ENCODE measurements at regions not wholly inside any gene's neighbourhood (a gene's known extent, or its start where the extent isn't known, plus 50 kb on each side); places are given as distances from the start of the nearest gene placed in this dataset.

DNA sequence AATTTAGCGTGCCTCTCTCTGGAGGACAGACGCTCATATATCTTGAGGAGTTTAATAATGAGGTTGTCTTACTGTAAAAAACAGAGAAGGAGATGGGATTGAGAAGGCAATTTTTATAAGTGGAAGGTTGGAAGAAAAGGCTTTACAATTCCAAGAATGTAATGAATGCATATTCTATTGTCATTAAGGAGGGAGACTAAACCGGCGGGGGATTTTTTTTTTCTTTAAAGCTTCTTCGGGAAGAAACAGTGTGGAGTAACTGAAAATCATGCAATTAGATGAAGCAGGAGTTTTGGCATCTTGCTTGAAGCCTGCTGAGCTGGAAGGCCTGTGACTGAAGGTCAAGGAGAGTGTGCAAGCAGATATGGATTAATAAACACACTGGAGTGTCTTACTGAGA is 124.4 kb downstream of the HRH4 start:
- FAIRE-seq (no peak), DNase-seq (ENCODE audit: low read depth in 1 of 2, low spot score in 1 of 2) (no peak), ATAC-seq (no peak)
- ChIA-PET POLR2A (no interaction called here), CTCF (no interaction called here)
- TF ChIP-seq HMGXB4 (CRISPR knock-in tag; IDR thresholded peaks at IDR 0.05; ENCODE audit: borderline replicate concordance) = no peak
- no peak for TF ChIP-seq CBX8 (IDR thresholded peaks at IDR 0.05)
- no peak for TF ChIP-seq POLR2AphosphoS2 (conservative IDR thresholded peaks at IDR 0.05; ENCODE audit: low read length)
- Histone ChIP-seq H3K9me3 (no peaks in the 10 kb centered on the region), H3K27ac (no peak overlapping the region), H3K4me3 (no peak overlapping the region), H3K4me1 (no peaks in the 10 kb centered on the region), H3K4me2 (no peak overlapping the region)
- WGBS (ENCODE audit: missing lambda C conversion rate) = 38% methylated on average over 5 of the region's 5 CpGs

DNA sequence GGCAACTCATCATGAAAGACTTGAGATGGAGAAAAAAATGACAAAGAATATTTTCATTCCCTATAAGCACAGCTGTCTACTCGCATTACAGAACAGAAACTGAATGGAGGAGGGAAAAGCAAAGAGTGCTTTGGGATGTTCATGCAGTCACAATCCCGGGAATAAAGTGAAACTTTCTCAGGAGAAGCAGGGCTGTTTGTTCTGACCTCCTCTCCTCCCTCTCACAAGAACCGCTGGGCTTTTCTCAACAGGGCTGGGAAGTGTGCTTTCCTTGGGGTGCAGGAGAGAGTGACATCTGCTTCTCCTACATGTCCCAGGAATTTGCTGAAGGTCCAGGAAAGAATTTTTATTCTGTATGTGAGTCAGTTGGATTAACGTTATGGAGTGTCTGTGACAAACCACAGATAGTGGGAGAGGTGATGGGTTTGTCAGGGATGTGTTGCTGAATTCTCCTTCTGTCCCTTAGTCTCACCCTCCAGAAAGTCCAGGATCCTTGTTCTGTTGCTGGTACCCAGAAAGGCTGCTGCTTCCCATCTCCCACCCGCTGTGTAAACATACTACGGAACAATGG is 125.6 kb downstream of the HRH4 start:
- FAIRE-seq (no peak), DNase-seq (ENCODE audit: low read depth in 1 of 2, low spot score in 1 of 2) (no peak), ATAC-seq (no peak)
- CTCF ChIA-PET = no interaction called here
- H3K4me2 ChIP-seq = no peak overlapping the region
- H3K9me3 ChIP-seq = no peaks in the 10 kb centered on the region
- no peak overlapping the region for H3K4me3 ChIP-seq
- TF ChIP-seq POLR2AphosphoS2 (conservative IDR thresholded peaks at IDR 0.05; ENCODE audit: low read length) (no peak), HES2 (IDR thresholded peaks at IDR 0.05) (no peak), MAFK (IDR thresholded peaks at IDR 0.05; ENCODE audit: partially characterized antibody) (no peak), RCOR1 (IDR thresholded peaks at IDR 0.05; ENCODE audit: low read depth, low read length) (no peak), CBX8 (IDR thresholded peaks at IDR 0.05) (0 out of 2 replicates have a peak, but pooled peaks have one; percentile 12)
- TF ChIP-seq, protein P1, sequence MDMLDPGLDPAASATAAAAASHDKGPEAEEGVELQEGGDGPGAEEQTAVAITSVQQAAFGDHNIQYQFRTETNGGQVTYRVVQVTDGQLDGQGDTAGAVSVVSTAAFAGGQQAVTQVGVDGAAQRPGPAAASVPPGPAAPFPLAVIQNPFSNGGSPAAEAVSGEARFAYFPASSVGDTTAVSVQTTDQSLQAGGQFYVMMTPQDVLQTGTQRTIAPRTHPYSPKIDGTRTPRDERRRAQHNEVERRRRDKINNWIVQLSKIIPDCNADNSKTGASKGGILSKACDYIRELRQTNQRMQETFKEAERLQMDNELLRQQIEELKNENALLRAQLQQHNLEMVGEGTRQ (IDR thresholded peaks at IDR 0.05) = no peak
- H3K27ac ChIP-seq = no peak overlapping the region
- POLR2A ChIA-PET = no interaction called here
- 7% methylated on average over 6 of the region's 6 CpGs for WGBS (ENCODE audit: missing lambda C conversion rate)
- H3K4me1 ChIP-seq = no peaks in the 10 kb centered on the region

- CTCF ChIA-PET = no interaction called here
- POLR2A ChIA-PET = no interaction called here
- Histone ChIP-seq H3K9me3 (no peaks in the 10 kb centered on the region), H3K27ac (no peak overlapping the region), H3K4me2 (no peak overlapping the region), H3K4me3 (no peak overlapping the region), H3K4me1 (no peaks in the 10 kb centered on the region)
- TF ChIP-seq CTCF (IDR thresholded peaks at IDR 0.05) (no peak), KDM5A (IDR thresholded peaks at IDR 0.05) (no peak), RARB (CRISPR knock-in tag; IDR thresholded peaks at IDR 0.05) (no peak), ZNF302 (CRISPR knock-in tag; IDR thresholded peaks at IDR 0.05) (no peak), BHLHE40 (IDR thresholded peaks at IDR 0.05; ENCODE audit: low read depth, low read length) (no peak), POLR2AphosphoS2 (conservative IDR thresholded peaks at IDR 0.05; ENCODE audit: low read length) (no peak), NR3C1 (IDR thresholded peaks at IDR 0.05) (no peak)
- FAIRE-seq (no peak), DNase-seq (ENCODE audit: low read depth in 1 of 2, low spot score in 1 of 2) (no peak), ATAC-seq (no peak)
- 37% methylated on average over 5 of the region's 5 CpGs for WGBS (ENCODE audit: missing lambda C conversion rate)
Measured at GRCh38 chr18:24586662-24587360, 126.4 kb downstream of the HRH4 start.

GRCh38 chr18:24588440-24588839 is 128.0 kb downstream of the HRH4 start:
- Histone ChIP-seq H3K4me1 (no peaks in the 10 kb centered on the region), H3K4me2 (no peak overlapping the region), H3K4me3 (no peak overlapping the region), H3K9me3 (no peaks in the 10 kb centered on the region), H3K27ac (no peak overlapping the region)
- DNase-seq (ENCODE audit: low read depth in 1 of 2, low spot score in 1 of 2) (no peak), ATAC-seq (no peak), FAIRE-seq (no peak)
- POLR2A ChIA-PET = no interaction called here
- CTCF ChIA-PET = no interaction called here
- 20% methylated on average over 5 of the region's 5 CpGs for WGBS (ENCODE audit: missing lambda C conversion rate)
- no peak for TF ChIP-seq HOXA7 (CRISPR knock-in tag; IDR thresholded peaks at IDR 0.05)
- TF ChIP-seq PHF8 (IDR thresholded peaks at IDR 0.05; ENCODE audit: borderline replicate concordance, low read depth) = no peak
- TF ChIP-seq TFCP2L1 (CRISPR knock-in tag; IDR thresholded peaks at IDR 0.05) = no peak
- no peak for TF ChIP-seq BCL3 (IDR thresholded peaks at IDR 0.05)
- TF ChIP-seq RNF2 (IDR thresholded peaks at IDR 0.05; ENCODE audit: borderline replicate concordance, low read depth) = no peak
- no peak for TF ChIP-seq FOSL2 (IDR thresholded peaks at IDR 0.05)
- TF ChIP-seq FOSL2 (CRISPR knock-in tag; IDR thresholded peaks at IDR 0.05) = no peak
- TF ChIP-seq POLR2A (IDR thresholded peaks at IDR 0.05; ENCODE audit: low read length) = no peak
- TF ChIP-seq EHF (CRISPR knock-in tag; IDR thresholded peaks at IDR 0.05) = no peak
- TF ChIP-seq SREBF2 (IDR thresholded peaks at IDR 0.05) = no peak
- no peak for TF ChIP-seq EP300 (IDR thresholded peaks at IDR 0.05)
- no peak for TF ChIP-seq HOXB5 (CRISPR knock-in tag; IDR thresholded peaks at IDR 0.05)
- no peak for TF ChIP-seq CHD4 (IDR thresholded peaks at IDR 0.05; ENCODE audit: borderline replicate concordance)

Data from A549 (cell line).